NCI-H1092 treated with DMSO at 0.1 percent for 48 hours (cell line): ENCODE measurements at regions not wholly inside any gene's neighbourhood (a gene's known extent, or its start where the extent isn't known, plus 50 kb on each side); places are given as distances from the start of the nearest gene placed in this dataset.

Experiments
- DNase-seq: peaks from one replicate; lab custom pipeline; 2025; lab: John Stamatoyannopoulos, UW

DNA sequence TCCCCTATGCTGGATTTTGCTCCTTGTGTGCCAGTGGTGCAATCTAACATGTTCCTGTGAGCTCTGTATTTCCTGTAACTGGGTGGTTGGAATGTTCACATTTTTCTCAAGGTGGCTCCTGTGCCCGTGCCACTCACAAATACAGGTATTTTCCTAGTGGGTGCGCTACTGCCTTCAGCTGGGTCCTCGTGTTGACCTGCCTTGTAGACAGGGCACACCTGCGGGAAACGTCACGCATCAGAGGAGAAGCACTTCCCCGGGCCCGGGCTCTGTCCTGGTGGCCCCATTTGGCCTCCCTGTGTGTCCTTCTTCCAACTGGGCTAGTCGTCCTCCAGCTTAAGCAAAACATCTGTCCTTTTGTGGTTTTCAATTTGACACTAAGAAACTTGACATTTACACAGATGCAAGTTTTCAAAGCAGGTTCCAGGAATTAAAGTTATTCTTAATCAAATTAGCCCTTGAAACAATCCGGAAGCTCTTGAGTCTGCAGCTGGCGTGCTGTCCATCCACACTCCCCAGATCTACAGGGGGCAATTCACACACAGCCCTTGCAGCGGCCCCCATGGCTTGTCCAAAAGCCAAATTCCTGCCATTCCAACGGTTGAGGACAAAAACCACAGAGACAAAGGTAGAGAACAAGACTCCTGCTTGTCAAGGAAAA, 275.1 kb downstream of the CDC5L start:
- DNase-seq: no peak

- no peak for DNase-seq
Observed at GRCh38 chr6:44663860-44664634, 276.5 kb downstream of the CDC5L start.

DNA sequence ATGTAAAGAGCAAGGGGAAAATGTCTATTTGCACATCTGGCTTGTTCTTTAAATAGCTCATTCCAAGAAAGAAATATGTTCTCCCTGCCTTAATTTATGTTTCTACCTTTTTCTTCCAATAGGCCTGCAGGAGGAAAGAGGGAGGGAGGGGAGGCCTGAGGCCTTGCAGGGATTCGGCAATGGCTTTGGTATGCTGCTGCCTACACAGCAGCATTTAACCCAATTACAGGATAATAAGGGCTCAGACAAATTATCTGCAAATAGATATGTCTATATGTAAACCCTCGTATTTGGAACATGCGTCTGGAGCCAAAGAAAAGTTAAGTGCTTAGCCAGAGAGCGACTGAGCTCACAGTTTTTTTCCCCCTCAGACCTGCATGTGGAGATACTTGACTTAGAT, 277.2 kb downstream of the CDC5L start:
- DNase-seq: no peak

DNA sequence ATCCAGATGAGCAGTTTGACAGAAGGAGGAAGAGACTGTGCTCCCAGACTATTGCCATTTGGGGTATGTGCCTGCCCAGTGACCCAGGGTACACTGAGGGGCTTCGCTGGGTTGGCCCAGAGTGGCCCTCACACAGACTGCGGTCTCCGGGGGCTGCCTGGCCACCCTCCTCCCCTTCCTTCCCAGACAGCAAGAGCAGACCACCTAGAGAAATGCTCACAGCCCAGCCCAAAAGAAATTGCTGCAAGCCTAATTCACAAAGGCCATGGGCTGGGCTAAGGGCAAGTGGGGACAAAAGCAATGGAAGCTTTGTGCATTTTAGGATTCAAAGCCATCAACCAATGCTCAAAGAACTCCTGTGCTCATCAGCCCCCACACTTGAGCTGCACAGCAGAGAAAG, 277.6 kb downstream of the CDC5L start:
- no peak for DNase-seq

GRCh38 chr6:44665683-44666082, 278.2 kb downstream of the CDC5L start:
- DNase-seq: no peak

DNA sequence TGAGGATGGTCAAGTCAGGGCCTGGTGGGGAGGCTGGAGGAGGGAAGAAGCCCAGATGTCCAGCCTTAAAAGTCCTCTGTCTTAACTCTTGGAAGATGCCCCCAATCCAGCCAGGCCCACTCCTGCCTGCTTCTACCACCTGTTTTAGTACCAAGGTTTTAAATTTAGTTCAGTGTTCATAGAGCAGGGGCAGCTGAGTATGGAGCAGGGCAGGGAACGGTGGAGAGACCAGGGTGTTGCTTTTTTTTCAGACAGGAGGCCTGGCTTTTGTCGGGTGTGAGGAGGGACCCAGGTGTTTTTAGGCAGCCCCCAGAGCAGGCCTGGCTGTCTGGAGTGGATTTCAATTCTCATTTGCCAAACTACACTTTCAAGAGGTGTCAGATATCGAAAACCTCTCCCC, 278.8 kb downstream of the CDC5L start:
- no peak for DNase-seq

DNA sequence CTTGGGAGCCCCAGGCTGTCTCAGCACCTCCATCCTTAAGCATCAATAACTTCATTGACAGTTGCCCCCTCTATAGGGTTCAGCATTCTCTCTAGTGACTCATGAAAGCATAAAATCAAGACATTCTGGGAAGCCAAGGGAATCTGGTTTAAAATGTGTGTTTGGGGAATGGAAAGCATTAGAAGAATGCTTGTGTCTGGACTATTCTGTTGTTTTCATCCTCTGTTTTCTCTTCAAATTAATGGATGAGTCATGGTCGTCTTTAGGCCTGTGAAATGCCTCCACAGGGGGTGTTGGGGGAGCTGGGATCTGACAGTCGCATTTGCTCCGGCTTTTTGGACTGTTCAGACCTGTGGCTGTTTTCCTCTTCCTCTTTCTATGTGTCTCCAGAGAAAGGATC, 279.7 kb downstream of the CDC5L start:
- no peak for DNase-seq

- no peak for DNase-seq
Observed at GRCh38 chr6:44667668-44668390, 280.3 kb downstream of the CDC5L start.

GRCh38 chr6:44668391-44668930, 281.0 kb downstream of the CDC5L start:
- no peak for DNase-seq

DNA sequence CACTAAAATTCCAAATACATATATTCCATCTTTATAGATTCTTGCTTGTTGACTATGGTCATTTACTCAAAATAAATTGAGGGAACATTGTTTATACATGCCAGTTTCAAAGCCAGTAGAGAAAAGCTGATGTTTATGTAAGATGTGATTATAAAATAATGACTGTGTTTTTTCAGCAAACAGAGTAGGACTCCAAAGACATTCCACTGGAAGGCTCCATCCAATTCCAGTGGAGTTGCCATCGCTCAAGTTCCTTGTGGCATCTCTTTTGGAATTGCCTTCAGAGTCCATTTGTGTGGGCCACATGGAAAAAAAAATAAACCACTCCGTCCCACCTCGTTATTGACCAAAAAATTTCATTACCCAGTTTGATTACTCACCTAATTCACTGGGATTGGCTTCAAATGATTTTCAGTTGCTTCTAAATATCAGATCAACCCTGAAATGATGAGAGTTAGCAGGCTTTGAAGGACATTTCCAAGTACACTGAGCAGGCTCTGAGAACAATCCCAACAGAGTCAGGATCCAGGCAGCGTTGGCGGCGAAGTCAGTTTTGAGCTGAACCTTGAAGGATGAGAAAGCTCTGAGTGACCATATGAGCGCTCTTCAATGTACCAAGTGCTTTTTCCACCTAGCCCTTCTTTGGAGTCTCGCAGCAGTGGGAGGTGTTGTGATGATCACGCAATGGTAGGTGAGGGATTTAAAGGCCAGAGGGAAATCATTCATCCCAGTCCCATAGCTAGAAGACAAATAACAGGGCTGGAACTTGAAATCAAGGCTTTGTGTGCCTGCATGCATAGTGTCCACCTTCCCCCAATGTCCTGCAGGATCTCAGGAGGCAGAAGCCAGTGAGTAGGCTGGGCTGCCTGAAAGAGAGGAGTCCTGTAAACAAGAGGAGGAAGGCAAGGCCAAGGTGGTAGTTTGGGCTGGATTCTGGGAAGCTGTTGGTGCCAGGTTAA, 281.7 kb downstream of the CDC5L start:
- DNase-seq: no peak

DNA sequence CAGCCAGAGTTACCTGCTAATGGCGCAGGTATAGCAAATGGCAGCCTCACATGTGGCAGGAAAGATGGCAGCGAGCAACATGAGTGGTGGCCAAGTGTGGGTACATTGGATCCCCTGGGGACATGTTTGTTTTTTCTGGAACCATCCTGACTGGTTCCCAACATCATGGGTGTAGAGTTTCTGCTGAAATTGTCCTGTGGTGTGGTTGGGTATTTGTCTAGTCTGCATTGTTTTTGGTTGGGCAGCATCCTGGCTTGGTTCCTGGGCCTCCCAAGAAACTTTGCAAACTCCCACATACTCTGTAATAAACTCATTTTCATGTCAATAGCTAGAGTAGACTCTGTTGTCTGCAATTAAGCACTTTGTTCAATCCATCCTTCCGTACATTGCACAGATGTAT, 282.6 kb downstream of the CDC5L start:
- no peak for DNase-seq

- DNase-seq: no peak
Observed at GRCh38 chr6:44671333-44671732, 283.8 kb downstream of the CDC5L start.

DNA sequence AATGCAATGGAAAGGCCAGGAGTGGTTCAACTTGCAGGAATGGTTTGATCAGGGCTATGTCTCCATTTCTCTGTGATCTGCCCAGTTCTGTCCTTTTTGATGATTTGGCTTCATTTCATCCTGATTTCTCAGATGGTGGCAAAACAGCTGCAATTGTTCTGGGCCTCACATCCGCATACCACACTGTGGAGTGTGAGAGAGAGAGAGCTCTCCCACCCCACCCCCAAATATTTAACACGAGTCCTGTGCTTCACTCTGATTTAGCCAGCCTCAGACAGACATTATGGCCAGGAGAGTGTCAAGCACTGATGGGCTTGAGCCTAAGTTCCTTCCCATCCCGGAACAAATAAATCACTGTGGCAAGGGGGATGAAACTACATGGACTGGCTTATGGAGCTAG, 284.6 kb downstream of the CDC5L start:
- DNase-seq: no peak

- DNase-seq: no peak
Observed at GRCh38 chr6:44672841-44673240, 285.3 kb downstream of the CDC5L start.

GRCh38 chr6:44674226-44675155, 287.0 kb downstream of the CDC5L start:
- no peak for DNase-seq

DNA sequence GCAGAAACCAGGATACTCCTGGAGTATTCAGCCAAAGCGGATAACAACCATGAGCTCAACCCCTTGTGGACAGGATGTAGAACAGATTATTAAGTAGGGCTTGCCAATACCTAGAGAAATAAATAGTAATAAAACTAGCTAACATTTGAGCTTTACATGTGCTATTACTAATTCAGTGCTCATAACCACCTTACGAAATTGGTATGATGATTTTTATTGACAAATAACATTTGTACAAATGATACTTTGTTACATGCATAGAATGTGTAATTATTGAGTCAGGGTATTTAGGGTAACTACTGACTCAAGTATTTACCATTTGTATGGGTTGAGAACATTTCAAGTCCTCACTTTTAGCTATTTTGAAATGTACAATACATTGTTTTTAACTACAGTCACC, 287.9 kb downstream of the CDC5L start:
- DNase-seq: no peak

DNA sequence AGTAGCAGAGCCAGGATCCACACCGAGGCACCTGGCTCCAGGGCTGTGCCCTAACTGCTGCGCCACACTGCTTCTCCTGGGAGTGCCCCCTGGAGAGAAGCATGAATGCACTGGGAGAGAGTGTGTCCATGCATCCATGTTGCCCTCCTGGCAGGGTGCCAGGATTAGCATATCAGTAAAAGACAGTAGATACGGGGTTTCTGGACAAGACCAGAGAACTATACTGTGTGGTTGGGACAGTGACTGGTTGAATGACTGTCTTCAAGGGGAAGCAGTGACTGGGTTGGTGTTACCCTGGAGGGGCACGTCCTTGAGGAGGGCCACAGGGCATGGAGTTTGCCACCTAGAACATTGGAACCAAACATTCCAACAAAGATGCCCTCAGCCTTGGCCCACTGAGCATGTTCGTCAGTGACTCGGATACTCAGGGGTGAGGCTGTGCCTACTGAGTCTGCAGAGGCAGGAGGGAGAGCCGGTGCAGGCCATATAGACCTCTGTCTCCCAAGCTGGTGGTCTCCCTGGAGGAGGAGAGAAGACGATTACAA, 288.8 kb downstream of the CDC5L start:
- no peak for DNase-seq

- DNase-seq: no peak
Observed at GRCh38 chr6:44676826-44677433, 289.4 kb downstream of the CDC5L start.

GRCh38 chr6:44678252-44678935, 290.9 kb downstream of the CDC5L start:
- DNase-seq: no peak
